Neural cell (in vitro differentiated cells): ENCODE measurements at regions not wholly inside any gene's neighbourhood (a gene's known extent, or its start where the extent isn't known, plus 50 kb on each side); places are given as distances from the start of the nearest gene placed in this dataset.

ENCODE experiments used
- EZH2 ChIP-seq: fragments of 200-600, 300-800 bp; shearing (Covaris generic), sonication (generic); IDR thresholded peaks from 2 replicates; pipeline ENCODE4 v1.6.1; 2014; ENCODE audit warnings: antibody characterized with exemption, low read length, borderline replicate concordance, mild to moderate bottlenecking; ENCODE audit not compliant: insufficient read depth, poor library complexity, severe bottlenecking
- SMC3 ChIP-seq: fragments of 450-650 bp; conservative IDR thresholded peaks from 2 replicates; pipeline ENCODE4 v1.6.1; 2014; ENCODE audit warnings: antibody characterized with exemption, mild to moderate bottlenecking, moderate library complexity; ENCODE audit not compliant: poor library complexity
- TF ChIP-seq, protein P1 (sequence below): IDR thresholded peaks from 2 replicates; pipeline ENCODE4 v1.6.1; 2012; ENCODE audit warnings: borderline replicate concordance

DNA sequence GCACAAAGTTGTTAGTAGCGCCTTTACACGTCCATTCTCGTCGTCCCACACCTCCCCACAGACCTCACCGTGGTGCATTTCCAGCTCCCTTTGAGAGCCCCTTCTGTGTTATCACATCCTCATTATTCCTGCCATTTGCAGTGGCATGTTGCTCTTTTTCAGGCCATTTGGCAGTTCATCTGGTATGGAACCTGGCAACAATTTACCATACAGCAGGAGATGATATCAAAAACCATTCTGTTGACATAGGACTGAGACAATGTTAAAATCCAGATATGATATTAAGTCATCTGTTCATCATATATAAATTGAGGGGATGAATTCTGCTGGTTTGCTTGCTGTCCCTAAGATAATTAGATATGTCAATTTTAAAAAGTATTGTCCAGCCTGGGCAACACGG is 83.0 kb downstream of the TMEM174 start:
- TF ChIP-seq SMC3 (no peak), EZH2 (no peak)
- TF ChIP-seq, protein P1, sequence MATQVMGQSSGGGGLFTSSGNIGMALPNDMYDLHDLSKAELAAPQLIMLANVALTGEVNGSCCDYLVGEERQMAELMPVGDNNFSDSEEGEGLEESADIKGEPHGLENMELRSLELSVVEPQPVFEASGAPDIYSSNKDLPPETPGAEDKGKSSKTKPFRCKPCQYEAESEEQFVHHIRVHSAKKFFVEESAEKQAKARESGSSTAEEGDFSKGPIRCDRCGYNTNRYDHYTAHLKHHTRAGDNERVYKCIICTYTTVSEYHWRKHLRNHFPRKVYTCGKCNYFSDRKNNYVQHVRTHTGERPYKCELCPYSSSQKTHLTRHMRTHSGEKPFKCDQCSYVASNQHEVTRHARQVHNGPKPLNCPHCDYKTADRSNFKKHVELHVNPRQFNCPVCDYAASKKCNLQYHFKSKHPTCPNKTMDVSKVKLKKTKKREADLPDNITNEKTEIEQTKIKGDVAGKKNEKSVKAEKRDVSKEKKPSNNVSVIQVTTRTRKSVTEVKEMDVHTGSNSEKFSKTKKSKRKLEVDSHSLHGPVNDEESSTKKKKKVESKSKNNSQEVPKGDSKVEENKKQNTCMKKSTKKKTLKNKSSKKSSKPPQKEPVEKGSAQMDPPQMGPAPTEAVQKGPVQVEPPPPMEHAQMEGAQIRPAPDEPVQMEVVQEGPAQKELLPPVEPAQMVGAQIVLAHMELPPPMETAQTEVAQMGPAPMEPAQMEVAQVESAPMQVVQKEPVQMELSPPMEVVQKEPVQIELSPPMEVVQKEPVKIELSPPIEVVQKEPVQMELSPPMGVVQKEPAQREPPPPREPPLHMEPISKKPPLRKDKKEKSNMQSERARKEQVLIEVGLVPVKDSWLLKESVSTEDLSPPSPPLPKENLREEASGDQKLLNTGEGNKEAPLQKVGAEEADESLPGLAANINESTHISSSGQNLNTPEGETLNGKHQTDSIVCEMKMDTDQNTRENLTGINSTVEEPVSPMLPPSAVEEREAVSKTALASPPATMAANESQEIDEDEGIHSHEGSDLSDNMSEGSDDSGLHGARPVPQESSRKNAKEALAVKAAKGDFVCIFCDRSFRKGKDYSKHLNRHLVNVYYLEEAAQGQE: no peak
